CD14-positive monocyte (primary cell): ENCODE measurements at regions not wholly inside any gene's neighbourhood (a gene's known extent, or its start where the extent isn't known, plus 50 kb on each side); places are given as distances from the start of the nearest gene placed in this dataset.

ENCODE experiments used
- DNase-seq, 3 donors: peaks; one replicate each; pipeline ENCODE4 v3.0.0-alpha.2; 2011 to 2022
- H2AFZ ChIP-seq: 2 replicates; pipeline ENCODE4 v1.6.0; 2012; ENCODE audit warnings: mild to moderate bottlenecking, low read depth, low read length, inconsistent platforms; ENCODE audit not compliant: insufficient read depth, poor library complexity, severe bottlenecking
- H3K27ac ChIP-seq, 2 donors: 1 replicate in 1 of 2; 2 replicates in 1 of 2; pipeline ENCODE4 v1.5.1; 2012 to 2013; ENCODE audit warnings: low read length in 2 of 2, control low read depth in 1 of 2, inconsistent platforms in 1 of 2, low read depth in 1 of 2, mild to moderate bottlenecking in 1 of 2
- H3K27me3 ChIP-seq, 2 donors: one replicate each; pipeline versions ENCODE4 v1.6.0 to v1.6.1; 2011 to 2013; ENCODE audit warnings: low read length in 2 of 2; ENCODE audit not compliant: control insufficient read depth in 2 of 2, insufficient read depth in 2 of 2
- H3K36me3 ChIP-seq, 2 donors: replicated peaks in 1 of 2; 1 replicate in 1 of 2; 2 replicates in 1 of 2; pipeline versions ENCODE4 v1.5.1 to v1.6.1; 2012 to 2013; ENCODE audit warnings: low read length in 2 of 2, control low read depth in 1 of 2, inconsistent platforms in 1 of 2, mild to moderate bottlenecking in 1 of 2; ENCODE audit not compliant: insufficient read depth in 2 of 2, control insufficient read depth in 1 of 2
- H3K4me1 ChIP-seq, 2 donors: 1 replicate in 1 of 2; 2 replicates in 1 of 2; pipeline versions ENCODE4 v1.5.1 to v1.6.1; 2012 to 2013; ENCODE audit warnings: low read length in 2 of 2, control low read depth in 1 of 2, inconsistent platforms in 1 of 2, mild to moderate bottlenecking in 1 of 2, moderate library complexity in 1 of 2; ENCODE audit not compliant: insufficient read depth in 2 of 2, control insufficient read depth in 1 of 2
- H3K4me2 ChIP-seq: replicated peaks from 2 replicates; pipeline ENCODE3; 2012; ENCODE audit warnings: low read length, moderate library complexity, mild to moderate bottlenecking; ENCODE audit not compliant: poor library complexity, severe bottlenecking; ENCODE audit errors: extremely low read depth
- H3K4me3 ChIP-seq, 3 experiments: fragments of 200-600 bp in 1 of 3; sonication (generic) in 1 of 3; replicated peaks in 1 of 3; 1 replicate in 2 of 3; 2 replicates in 1 of 3; pipeline ENCODE4 v1.5.1; 2011 to 2013; ENCODE audit warnings: low read length in 3 of 3, mild to moderate bottlenecking in 3 of 3, control low read depth in 2 of 3, low read depth in 2 of 3, inconsistent platforms in 1 of 3, moderate library complexity in 1 of 3
- H3K79me2 ChIP-seq: 2 replicates; pipeline ENCODE4 v1.6.0; 2012; ENCODE audit warnings: mild to moderate bottlenecking, control low read depth, inconsistent platforms, low read length, moderate library complexity; ENCODE audit not compliant: insufficient read depth
- H3K9ac ChIP-seq: 2 replicates; pipeline ENCODE4 v1.6.0; 2017; ENCODE audit warnings: low read length, mild to moderate bottlenecking; ENCODE audit not compliant: insufficient read depth, poor library complexity, severe bottlenecking
- H3K9me3 ChIP-seq, 2 donors: replicated peaks in 1 of 2; 1 replicate in 1 of 2; 2 replicates in 1 of 2; pipeline versions ENCODE4 v1.5.1 to v1.6.1; 2012 to 2013; ENCODE audit warnings: low read length in 2 of 2, control low read depth in 1 of 2; ENCODE audit not compliant: control insufficient read depth in 1 of 2, insufficient read depth in 1 of 2
- H4K20me1 ChIP-seq: 2 replicates; pipeline ENCODE4 v1.6.0; 2012; ENCODE audit warnings: mild to moderate bottlenecking, low read length, control low read depth, moderate library complexity; ENCODE audit not compliant: insufficient read depth
- H3K27ac Mint-ChIP-seq, 7 donors: one replicate each; pipeline ENCODE4 v1.8.0; 2020; ENCODE audit warnings: mild to moderate bottlenecking in 7 of 7, mixed read lengths in 7 of 7, moderate library complexity in 6 of 7, inconsistent platforms in 2 of 7
- H3K27me3 Mint-ChIP-seq, 3 donors: one replicate each; pipeline ENCODE4 v1.8.0; 2021 to 2022; ENCODE audit warnings: low read depth in 3 of 3, mild to moderate bottlenecking in 3 of 3, mixed read lengths in 3 of 3, moderate library complexity in 3 of 3, inconsistent platforms in 1 of 3
- H3K36me3 Mint-ChIP-seq, 2 donors: one replicate each; pipeline ENCODE4 v1.8.0; 2020; ENCODE audit warnings: mixed read lengths in 2 of 2, inconsistent platforms in 1 of 2, mild to moderate bottlenecking in 1 of 2
- H3K4me1 Mint-ChIP-seq: one replicate; pipeline ENCODE4 v1.8.0; 2020; ENCODE audit warnings: mild to moderate bottlenecking, mixed read lengths
- H3K4me3 Mint-ChIP-seq, 2 donors: one replicate each; pipeline ENCODE4 v1.8.0; 2020; ENCODE audit warnings: mild to moderate bottlenecking in 2 of 2, mixed read lengths in 2 of 2, moderate library complexity in 1 of 2
- H3K9me3 Mint-ChIP-seq, 7 donors: one replicate each; pipeline ENCODE4 v1.8.0; 2020 to 2022; ENCODE audit warnings: mixed read lengths in 7 of 7, mild to moderate bottlenecking in 6 of 7, moderate library complexity in 6 of 7, inconsistent platforms in 2 of 7
- intact Hi-C, 2 donors: fragments of 100-400 bp; cut with micrococcal nuclease; formaldehyde crosslinking; loops; one replicate each; pipeline versions ENCODE4 v1.15.0 to v1.15.1; 2023
- TF ChIP-seq, protein P1 (sequence below): fragments of 200-600 bp; IDR thresholded peaks from one replicate; pipeline ENCODE4 v1.8.0; 2022; ENCODE audit warnings: antibody characterized with exemption, mild to moderate bottlenecking

DNA sequence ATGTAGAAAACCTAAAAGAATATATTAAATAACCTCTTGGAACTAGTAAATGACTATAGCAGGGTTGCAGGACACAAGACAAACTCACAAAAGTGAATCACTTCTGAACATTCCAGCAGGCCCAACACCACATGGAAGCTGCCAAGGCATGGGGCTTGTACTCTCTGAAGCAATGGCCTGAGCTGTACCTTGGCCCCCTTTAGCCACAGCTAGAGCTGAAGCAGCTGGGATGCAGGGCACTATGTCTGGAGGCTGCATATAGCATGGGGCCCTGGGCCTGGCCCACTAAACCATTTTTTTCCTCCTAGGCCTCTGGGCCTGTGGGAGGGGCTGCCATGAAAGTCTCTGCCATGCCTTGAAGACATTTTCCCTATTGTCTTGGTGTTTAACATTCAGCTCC, 1067.3 kb downstream of the LRFN5 start:
- H3K9ac ChIP-seq: no peak overlapping the region
- TF ChIP-seq, protein P1, sequence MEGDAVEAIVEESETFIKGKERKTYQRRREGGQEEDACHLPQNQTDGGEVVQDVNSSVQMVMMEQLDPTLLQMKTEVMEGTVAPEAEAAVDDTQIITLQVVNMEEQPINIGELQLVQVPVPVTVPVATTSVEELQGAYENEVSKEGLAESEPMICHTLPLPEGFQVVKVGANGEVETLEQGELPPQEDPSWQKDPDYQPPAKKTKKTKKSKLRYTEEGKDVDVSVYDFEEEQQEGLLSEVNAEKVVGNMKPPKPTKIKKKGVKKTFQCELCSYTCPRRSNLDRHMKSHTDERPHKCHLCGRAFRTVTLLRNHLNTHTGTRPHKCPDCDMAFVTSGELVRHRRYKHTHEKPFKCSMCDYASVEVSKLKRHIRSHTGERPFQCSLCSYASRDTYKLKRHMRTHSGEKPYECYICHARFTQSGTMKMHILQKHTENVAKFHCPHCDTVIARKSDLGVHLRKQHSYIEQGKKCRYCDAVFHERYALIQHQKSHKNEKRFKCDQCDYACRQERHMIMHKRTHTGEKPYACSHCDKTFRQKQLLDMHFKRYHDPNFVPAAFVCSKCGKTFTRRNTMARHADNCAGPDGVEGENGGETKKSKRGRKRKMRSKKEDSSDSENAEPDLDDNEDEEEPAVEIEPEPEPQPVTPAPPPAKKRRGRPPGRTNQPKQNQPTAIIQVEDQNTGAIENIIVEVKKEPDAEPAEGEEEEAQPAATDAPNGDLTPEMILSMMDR: no peak
- H3K4me3 Mint-ChIP-seq: no peak overlapping the region
- H3K27ac Mint-ChIP-seq: no peak overlapping the region
- no peaks in the 10 kb centered on the region for H3K9me3 ChIP-seq
- H3K36me3 Mint-ChIP-seq: no peaks in the 10 kb centered on the region
- H2AFZ ChIP-seq: no peak overlapping the region
- H3K4me2 ChIP-seq: no peak overlapping the region
- no peaks in the 10 kb centered on the region for H4K20me1 ChIP-seq
- DNase-seq: no peak
- no peaks in the 10 kb centered on the region for H3K36me3 ChIP-seq
- no peaks in the 10 kb centered on the region for H3K27me3 Mint-ChIP-seq
- no peaks in the 10 kb centered on the region for H3K4me1 ChIP-seq
- H3K4me3 ChIP-seq: no peak overlapping the region
- H3K9me3 Mint-ChIP-seq: peaks cover 0 to 5% (median 2%) of the 10 kb centered on the region in 7 donors
- intact Hi-C loops: no loop called here
- no peaks in the 10 kb centered on the region for H3K4me1 Mint-ChIP-seq
- H3K27ac ChIP-seq: no peak overlapping the region
- no peaks in the 10 kb centered on the region for H3K79me2 ChIP-seq
- no peaks in the 10 kb centered on the region for H3K27me3 ChIP-seq

DNA sequence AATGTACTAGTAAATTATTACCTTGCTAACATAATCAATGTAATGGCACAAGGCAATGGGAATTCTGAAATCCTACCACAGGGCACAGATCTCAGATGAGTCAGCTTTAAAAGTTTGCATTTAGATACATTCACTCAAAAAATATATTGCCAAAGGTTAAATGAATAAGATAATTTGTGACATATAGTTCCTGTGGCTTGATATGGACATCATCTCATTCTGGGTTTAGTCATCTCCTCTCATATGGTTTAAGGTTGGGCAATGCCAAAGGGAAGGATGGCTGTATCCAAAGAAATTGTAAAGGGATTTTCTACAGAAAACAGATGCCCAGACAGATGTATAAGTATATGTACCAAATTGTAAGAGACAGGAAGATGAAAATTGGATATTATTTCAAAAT, 1065.0 kb downstream of the LRFN5 start:
- Mint-ChIP-seq H3K9me3 (peaks cover 0 to 8% (median 2%) of the 10 kb centered on the region in 7 donors), H3K36me3 (no peaks in the 10 kb centered on the region), H3K4me1 (no peaks in the 10 kb centered on the region), H3K27ac (no peak overlapping the region), H3K4me3 (no peak overlapping the region), H3K27me3 (no peaks in the 10 kb centered on the region)
- Histone ChIP-seq H3K4me3 (no peak overlapping the region), H4K20me1 (no peaks in the 10 kb centered on the region), H3K27ac (no peak overlapping the region), H3K27me3 (no peaks in the 10 kb centered on the region), H3K4me1 (no peaks in the 10 kb centered on the region), H3K9me3 (no peaks in the 10 kb centered on the region), H3K79me2 (no peaks in the 10 kb centered on the region), H3K36me3 (no peaks in the 10 kb centered on the region), H3K9ac (no peak overlapping the region), H3K4me2 (no peak overlapping the region), H2AFZ (no peak overlapping the region)
- TF ChIP-seq, protein P1: no peak
- DNase-seq: no peak
- intact Hi-C loops: no loop called here
